ENCODE measurements at regions not wholly inside any gene's neighbourhood (a gene's known extent, or its start where the extent isn't known, plus 50 kb on each side); places are given as distances from the start of the nearest gene placed in this dataset.

DNA sequence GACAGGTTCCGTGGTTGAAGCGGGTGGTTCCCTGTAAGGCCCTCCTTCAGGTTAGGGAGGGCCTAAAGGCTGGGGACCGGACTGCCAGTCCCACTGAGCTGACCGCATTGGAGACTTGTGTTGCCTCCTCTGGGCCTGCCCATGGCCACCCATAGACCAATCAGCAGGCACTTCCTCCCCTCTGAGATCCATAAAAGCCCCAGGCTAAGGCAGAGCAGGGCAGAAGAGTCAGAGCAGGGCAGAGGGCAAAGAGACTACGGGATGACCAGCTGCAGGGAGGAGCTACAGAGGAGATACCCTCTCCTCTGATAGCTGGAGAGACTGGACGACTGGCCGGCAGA lies 537.4 kb downstream of the TENT5A start:
- TF ChIP-seq CTCF (conservative IDR thresholded peaks at IDR 0.05), result no peak
- no peak for TF ChIP-seq ZFX (IDR thresholded peaks at IDR 0.05)
